ENCODE measurements at regions not wholly inside any gene's neighbourhood (a gene's known extent, or its start where the extent isn't known, plus 50 kb on each side); places are given as distances from the start of the nearest gene placed in this dataset.

DNA sequence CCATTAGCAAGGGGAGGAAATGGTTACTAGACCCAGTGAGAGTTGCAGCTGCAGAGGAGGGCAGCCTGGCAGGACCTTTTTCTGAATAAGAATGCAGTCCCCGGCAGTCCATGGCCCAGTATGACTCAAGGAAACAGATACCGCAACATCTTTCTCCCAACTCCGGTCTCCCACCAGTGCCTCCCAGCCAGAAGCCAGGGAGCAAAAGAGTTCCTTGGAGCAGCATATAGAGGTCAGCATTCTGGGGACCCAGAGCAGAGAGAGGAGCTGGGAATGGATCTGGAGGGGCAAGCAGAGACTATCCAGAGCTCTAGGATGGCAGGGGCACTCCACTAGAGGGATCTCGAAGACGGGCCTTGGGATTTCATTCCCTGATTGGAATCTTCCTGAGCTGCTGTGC lies 339.2 kb upstream of the AADAT start (continued):
- TF ChIP-seq ZNF219 (CRISPR knock-in tag; IDR thresholded peaks at IDR 0.05; ENCODE audit: borderline replicate concordance) (no peak), PRRX2 (CRISPR knock-in tag; IDR thresholded peaks at IDR 0.05) (no peak)

DNA sequence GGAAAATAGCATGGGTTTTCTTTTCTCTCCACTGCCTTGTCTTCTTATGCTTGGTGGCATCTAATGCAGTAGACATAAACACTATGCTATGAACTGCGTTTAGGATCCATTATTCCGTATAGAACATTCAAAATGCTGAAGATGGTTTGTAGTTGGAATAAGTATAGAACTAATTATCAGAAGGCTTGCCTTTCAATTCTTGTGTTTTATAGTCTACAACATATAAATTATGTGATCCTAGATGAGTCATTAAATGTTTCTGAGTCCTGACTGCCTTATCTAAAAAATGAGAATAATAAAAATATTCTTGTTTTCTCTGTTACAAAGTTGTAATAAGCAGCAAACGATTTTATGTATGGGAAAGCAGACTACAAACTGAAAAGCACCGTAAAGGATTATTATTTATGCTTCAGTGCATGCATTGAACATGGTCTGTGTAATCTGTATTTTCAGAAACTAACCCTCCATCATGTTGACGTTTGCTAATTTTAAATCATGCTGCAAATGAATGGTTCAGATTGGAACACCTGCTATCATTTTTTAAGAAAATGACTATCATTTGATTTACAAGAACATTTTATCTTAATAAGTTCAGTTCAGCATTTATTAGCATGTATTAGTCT lies 335.9 kb upstream of the AADAT start:
- DNase-seq (ENCODE audit: low spot score) = no peak
- ATAC-seq = no peak
- ChIA-PET CTCF (no interaction called here), POLR2A (no interaction called here)
- Mint-ChIP-seq H3K9me3 (peaks cover 14% of the 10 kb centered on the region), H3K36me3 (0 out of 2 replicates have a peak, but pooled peaks cover under 1% of the 10 kb centered on the region), H3K27me3 (ENCODE audit: low read depth) (no peaks in the 10 kb centered on the region), H3K4me1 (peaks cover 20% of the 10 kb centered on the region), H3K4me3 (no peak overlapping the region), H3K27ac (no peak overlapping the region)
- TF ChIP-seq SMAD3 (CRISPR knock-in tag; IDR thresholded peaks at IDR 0.05; ENCODE audit: borderline replicate concordance) (no peak), FOXK1 (CRISPR knock-in tag; IDR thresholded peaks at IDR 0.05) (no peak), SOX15 (CRISPR knock-in tag; IDR thresholded peaks at IDR 0.05) (no peak), SMAD4 (CRISPR knock-in tag; IDR thresholded peaks at IDR 0.05) (no peak), JAZF1 (CRISPR knock-in tag; IDR thresholded peaks at IDR 0.05) (no peak), EMX1 (CRISPR knock-in tag; IDR thresholded peaks at IDR 0.05) (no peak), GABPB1 (CRISPR knock-in tag; IDR thresholded peaks at IDR 0.05) (no peak), ZNF263 (CRISPR knock-in tag; IDR thresholded peaks at IDR 0.05; ENCODE audit: low read depth) (no peak), ESRRA (CRISPR knock-in tag; IDR thresholded peaks at IDR 0.05; ENCODE audit: borderline replicate concordance) (no peak), TEAD1 (CRISPR knock-in tag; IDR thresholded peaks at IDR 0.05) (no peak)
- TF ChIP-seq, protein P1, sequence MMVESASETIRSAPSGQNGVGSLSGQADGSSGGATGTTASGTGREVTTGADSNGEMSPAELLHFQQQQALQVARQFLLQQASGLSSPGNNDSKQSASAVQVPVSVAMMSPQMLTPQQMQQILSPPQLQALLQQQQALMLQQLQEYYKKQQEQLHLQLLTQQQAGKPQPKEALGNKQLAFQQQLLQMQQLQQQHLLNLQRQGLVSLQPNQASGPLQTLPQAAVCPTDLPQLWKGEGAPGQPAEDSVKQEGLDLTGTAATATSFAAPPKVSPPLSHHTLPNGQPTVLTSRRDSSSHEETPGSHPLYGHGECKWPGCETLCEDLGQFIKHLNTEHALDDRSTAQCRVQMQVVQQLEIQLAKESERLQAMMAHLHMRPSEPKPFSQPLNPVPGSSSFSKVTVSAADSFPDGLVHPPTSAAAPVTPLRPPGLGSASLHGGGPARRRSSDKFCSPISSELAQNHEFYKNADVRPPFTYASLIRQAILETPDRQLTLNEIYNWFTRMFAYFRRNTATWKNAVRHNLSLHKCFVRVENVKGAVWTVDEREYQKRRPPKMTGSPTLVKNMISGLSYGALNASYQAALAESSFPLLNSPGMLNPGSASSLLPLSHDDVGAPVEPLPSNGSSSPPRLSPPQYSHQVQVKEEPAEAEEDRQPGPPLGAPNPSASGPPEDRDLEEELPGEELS (CRISPR knock-in tag; IDR thresholded peaks at IDR 0.05) = no peak
- TF ChIP-seq, protein P2, sequence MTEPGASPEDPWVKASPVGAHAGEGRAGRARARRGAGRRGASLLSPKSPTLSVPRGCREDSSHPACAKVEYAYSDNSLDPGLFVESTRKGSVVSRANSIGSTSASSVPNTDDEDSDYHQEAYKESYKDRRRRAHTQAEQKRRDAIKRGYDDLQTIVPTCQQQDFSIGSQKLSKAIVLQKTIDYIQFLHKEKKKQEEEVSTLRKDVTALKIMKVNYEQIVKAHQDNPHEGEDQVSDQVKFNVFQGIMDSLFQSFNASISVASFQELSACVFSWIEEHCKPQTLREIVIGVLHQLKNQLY (CRISPR knock-in tag; IDR thresholded peaks at IDR 0.05) = no peak
- TF ChIP-seq, protein P3, sequence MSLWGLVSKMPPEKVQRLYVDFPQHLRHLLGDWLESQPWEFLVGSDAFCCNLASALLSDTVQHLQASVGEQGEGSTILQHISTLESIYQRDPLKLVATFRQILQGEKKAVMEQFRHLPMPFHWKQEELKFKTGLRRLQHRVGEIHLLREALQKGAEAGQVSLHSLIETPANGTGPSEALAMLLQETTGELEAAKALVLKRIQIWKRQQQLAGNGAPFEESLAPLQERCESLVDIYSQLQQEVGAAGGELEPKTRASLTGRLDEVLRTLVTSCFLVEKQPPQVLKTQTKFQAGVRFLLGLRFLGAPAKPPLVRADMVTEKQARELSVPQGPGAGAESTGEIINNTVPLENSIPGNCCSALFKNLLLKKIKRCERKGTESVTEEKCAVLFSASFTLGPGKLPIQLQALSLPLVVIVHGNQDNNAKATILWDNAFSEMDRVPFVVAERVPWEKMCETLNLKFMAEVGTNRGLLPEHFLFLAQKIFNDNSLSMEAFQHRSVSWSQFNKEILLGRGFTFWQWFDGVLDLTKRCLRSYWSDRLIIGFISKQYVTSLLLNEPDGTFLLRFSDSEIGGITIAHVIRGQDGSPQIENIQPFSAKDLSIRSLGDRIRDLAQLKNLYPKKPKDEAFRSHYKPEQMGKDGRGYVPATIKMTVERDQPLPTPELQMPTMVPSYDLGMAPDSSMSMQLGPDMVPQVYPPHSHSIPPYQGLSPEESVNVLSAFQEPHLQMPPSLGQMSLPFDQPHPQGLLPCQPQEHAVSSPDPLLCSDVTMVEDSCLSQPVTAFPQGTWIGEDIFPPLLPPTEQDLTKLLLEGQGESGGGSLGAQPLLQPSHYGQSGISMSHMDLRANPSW (CRISPR knock-in tag; conservative IDR thresholded peaks at IDR 0.05; ENCODE audit: low read depth) = no peak
- TF ChIP-seq, protein P4, sequence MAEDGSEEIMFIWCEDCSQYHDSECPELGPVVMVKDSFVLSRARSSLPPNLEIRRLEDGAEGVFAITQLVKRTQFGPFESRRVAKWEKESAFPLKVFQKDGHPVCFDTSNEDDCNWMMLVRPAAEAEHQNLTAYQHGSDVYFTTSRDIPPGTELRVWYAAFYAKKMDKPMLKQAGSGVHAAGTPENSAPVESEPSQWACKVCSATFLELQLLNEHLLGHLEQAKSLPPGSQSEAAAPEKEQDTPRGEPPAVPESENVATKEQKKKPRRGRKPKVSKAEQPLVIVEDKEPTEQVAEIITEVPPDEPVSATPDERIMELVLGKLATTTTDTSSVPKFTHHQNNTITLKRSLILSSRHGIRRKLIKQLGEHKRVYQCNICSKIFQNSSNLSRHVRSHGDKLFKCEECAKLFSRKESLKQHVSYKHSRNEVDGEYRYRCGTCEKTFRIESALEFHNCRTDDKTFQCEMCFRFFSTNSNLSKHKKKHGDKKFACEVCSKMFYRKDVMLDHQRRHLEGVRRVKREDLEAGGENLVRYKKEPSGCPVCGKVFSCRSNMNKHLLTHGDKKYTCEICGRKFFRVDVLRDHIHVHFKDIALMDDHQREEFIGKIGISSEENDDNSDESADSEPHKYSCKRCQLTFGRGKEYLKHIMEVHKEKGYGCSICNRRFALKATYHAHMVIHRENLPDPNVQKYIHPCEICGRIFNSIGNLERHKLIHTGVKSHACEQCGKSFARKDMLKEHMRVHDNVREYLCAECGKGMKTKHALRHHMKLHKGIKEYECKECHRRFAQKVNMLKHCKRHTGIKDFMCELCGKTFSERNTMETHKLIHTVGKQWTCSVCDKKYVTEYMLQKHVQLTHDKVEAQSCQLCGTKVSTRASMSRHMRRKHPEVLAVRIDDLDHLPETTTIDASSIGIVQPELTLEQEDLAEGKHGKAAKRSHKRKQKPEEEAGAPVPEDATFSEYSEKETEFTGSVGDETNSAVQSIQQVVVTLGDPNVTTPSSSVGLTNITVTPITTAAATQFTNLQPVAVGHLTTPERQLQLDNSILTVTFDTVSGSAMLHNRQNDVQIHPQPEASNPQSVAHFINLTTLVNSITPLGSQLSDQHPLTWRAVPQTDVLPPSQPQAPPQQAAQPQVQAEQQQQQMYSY (CRISPR knock-in tag; IDR thresholded peaks at IDR 0.05) = no peak
